ENCODE measurements at regions not wholly inside any gene's neighbourhood (a gene's known extent, or its start where the extent isn't known, plus 50 kb on each side); places are given as distances from the start of the nearest gene placed in this dataset.

- Histone ChIP-seq H3K9me3 (no peaks in the 10 kb centered on the region), H3K36me3 (ENCODE audit: low read depth, missing control alignments) (no peaks in the 10 kb centered on the region), H3K27ac (no peak overlapping the region), H3K27me3 (no peaks in the 10 kb centered on the region), H3K4me1 (peaks cover 7% of the 10 kb centered on the region), H3K4me3 (no peak overlapping the region)
- TF ChIP-seq CTCF (IDR thresholded peaks at IDR 0.05): no peak
- no peak for TF ChIP-seq POLR2A (IDR thresholded peaks at IDR 0.05)
- peak; percentile 81 for DNase-seq
- intact Hi-C loops (cut with DNase I; ENCODE audit: low total_unique reads): no loop called here
Measured at GRCh38 chr6:14799928-14800327, 445.9 kb upstream of the JARID2 start.

GRCh38 chr6:14802514-14803160 lies 443.2 kb upstream of the JARID2 start:
- intact Hi-C loops (cut with DNase I; ENCODE audit: low total_unique reads): no loop called here
- Histone ChIP-seq H3K27me3 (no peaks in the 10 kb centered on the region), H3K9me3 (no peaks in the 10 kb centered on the region), H3K27ac (no peak overlapping the region), H3K4me3 (no peak overlapping the region), H3K36me3 (ENCODE audit: low read depth, missing control alignments) (no peaks in the 10 kb centered on the region), H3K4me1 (peaks cover 9% of the 10 kb centered on the region)
- WGBS, 2 donors: 85% methylated on average over 9 of the region's 9 CpGs
- TF ChIP-seq CTCF (IDR thresholded peaks at IDR 0.05): no peak
- TF ChIP-seq POLR2A (IDR thresholded peaks at IDR 0.05): no peak
- no peak for DNase-seq

- Histone ChIP-seq H3K27ac (no peak overlapping the region), H3K4me1 (peaks cover 9% of the 10 kb centered on the region), H3K36me3 (ENCODE audit: low read depth, missing control alignments) (no peaks in the 10 kb centered on the region), H3K9me3 (no peaks in the 10 kb centered on the region), H3K27me3 (no peaks in the 10 kb centered on the region), H3K4me3 (no peak overlapping the region)
- no peak for DNase-seq
- TF ChIP-seq CTCF (IDR thresholded peaks at IDR 0.05) (no peak), POLR2A (IDR thresholded peaks at IDR 0.05) (no peak)
- intact Hi-C loops (cut with DNase I; ENCODE audit: low total_unique reads): no loop called here
- 76 to 83% methylated on average over 14 to 18 of the region's 18 CpGs for WGBS, 2 donors
Measured at GRCh38 chr6:14804001-14804784, 441.7 kb upstream of the JARID2 start.

GRCh38 chr6:14804785-14805210 lies 441.1 kb upstream of the JARID2 start:
- intact Hi-C loops (cut with DNase I; ENCODE audit: low total_unique reads): no loop called here

More at GRCh38 chr6:14804785-14805210, 441.1 kb upstream of the JARID2 start:
- no peak for TF ChIP-seq CTCF (IDR thresholded peaks at IDR 0.05)
- no peak for TF ChIP-seq POLR2A (IDR thresholded peaks at IDR 0.05)
- 27 to 55% methylated on average over 7 to 10 of the region's 10 CpGs for WGBS, 2 donors
- DNase-seq: peak; percentile 91
- H3K27ac ChIP-seq: no peak overlapping the region
- no peaks in the 10 kb centered on the region for H3K36me3 ChIP-seq (ENCODE audit: low read depth, missing control alignments)
- H3K4me3 ChIP-seq: no peak overlapping the region
- H3K4me1 ChIP-seq: peaks cover 9% of the 10 kb centered on the region
- H3K9me3 ChIP-seq: no peaks in the 10 kb centered on the region
- H3K27me3 ChIP-seq: no peaks in the 10 kb centered on the region
